SK-N-SH treated with all-trans-retinoic acid at 6 μM for 48 hours (cell line): ENCODE measurements at regions not wholly inside any gene's neighbourhood (a gene's known extent, or its start where the extent isn't known, plus 50 kb on each side); places are given as distances from the start of the nearest gene placed in this dataset.

Experiments
- ATAC-seq: fragments of 200-7000 bp; cut with Tn5 transposase; 3 replicates; pipeline ENCODE4 v1.9.1; 2020; ENCODE audit warnings: mild to moderate bottlenecking, moderate library complexity
- ARNTL ChIP-seq: fragments of 450-650 bp; formaldehyde crosslinking; IDR thresholded peaks from 2 replicates; pipeline ENCODE4 v1.5.0; 2020; ENCODE audit warnings: low read depth, mild to moderate bottlenecking, moderate library complexity, borderline replicate concordance
- BACH2 ChIP-seq: fragments of 250-450 bp; sonication (Bioruptor Pico); IDR thresholded peaks from 2 replicates; pipeline ENCODE4 v1.9.0; 2021; ENCODE audit warnings: mild to moderate bottlenecking, borderline replicate concordance
- CREB5 ChIP-seq: fragments of 250-450 bp; sonication (Bioruptor Pico); IDR thresholded peaks from 2 replicates; pipeline ENCODE4 v1.5.1; 2020; ENCODE audit warnings: low read depth, mild to moderate bottlenecking, moderate library complexity
- CSDC2 ChIP-seq: fragments of 250-450 bp; sonication (Bioruptor Pico); IDR thresholded peaks from 2 replicates; pipeline ENCODE4 v1.5.0; 2020; ENCODE audit warnings: mild to moderate bottlenecking, moderate library complexity
- ESRRG ChIP-seq: fragments of 250-450 bp; sonication (Bioruptor Pico); IDR thresholded peaks from 2 replicates; pipeline ENCODE4 v1.6.1; 2021; ENCODE audit warnings: mild to moderate bottlenecking
- GLIS3 ChIP-seq: fragments of 250-450 bp; sonication (Bioruptor Pico); IDR thresholded peaks from 2 replicates; pipeline ENCODE4 v1.5.0; 2020; ENCODE audit warnings: mild to moderate bottlenecking, moderate library complexity
- ISL1 ChIP-seq: fragments of 250-450 bp; sonication (Bioruptor Pico); IDR thresholded peaks from 2 replicates; pipeline ENCODE4 v2.1.2; 2022; ENCODE audit warnings: mild to moderate bottlenecking, moderate library complexity
- PPARA ChIP-seq: fragments of 250-450 bp; sonication (Bioruptor Pico); IDR thresholded peaks from 2 replicates; pipeline ENCODE4 v1.5.0; 2020; ENCODE audit warnings: mild to moderate bottlenecking, borderline replicate concordance
- RARB ChIP-seq: fragments of 250-450 bp; sonication (Bioruptor Pico); IDR thresholded peaks from 2 replicates; pipeline ENCODE4 v1.8.0; 2021; ENCODE audit warnings: mild to moderate bottlenecking, moderate library complexity
- SNAI2 ChIP-seq: fragments of 250-450 bp; sonication (Bioruptor Pico); IDR thresholded peaks from 2 replicates; pipeline ENCODE4 v1.5.0; 2020; ENCODE audit warnings: mild to moderate bottlenecking, moderate library complexity
- TCF4 ChIP-seq: fragments of 250-450 bp; sonication (Bioruptor Pico); IDR thresholded peaks from 2 replicates; pipeline ENCODE4 v1.8.0; 2021; ENCODE audit warnings: mild to moderate bottlenecking, moderate library complexity, borderline replicate concordance
- TOX ChIP-seq: fragments of 250-450 bp; sonication (Bioruptor Pico); IDR thresholded peaks from 2 replicates; pipeline ENCODE4 v1.8.0; 2021; ENCODE audit warnings: mild to moderate bottlenecking, moderate library complexity, borderline replicate concordance
- ZC3H10 ChIP-seq: fragments of 250-450 bp; sonication (Bioruptor Pico); IDR thresholded peaks from 2 replicates; pipeline ENCODE4 v1.5.1; 2021; ENCODE audit warnings: mild to moderate bottlenecking, moderate library complexity
- ZFP3 ChIP-seq: fragments of 250-450 bp; sonication (Bioruptor Pico); IDR thresholded peaks from 2 replicates; pipeline ENCODE4 v1.5.0; 2020; ENCODE audit warnings: mild to moderate bottlenecking, moderate library complexity
- ZFP30 ChIP-seq: fragments of 450-650 bp; formaldehyde crosslinking; IDR thresholded peaks from 2 replicates; pipeline ENCODE4 v1.5.0; 2022; ENCODE audit warnings: mild to moderate bottlenecking, moderate library complexity
- ZNF565 ChIP-seq: fragments of 450-650 bp; formaldehyde crosslinking; conservative IDR thresholded peaks from 2 replicates; pipeline ENCODE4 v1.5.0; 2020; ENCODE audit warnings: low read depth, mild to moderate bottlenecking, moderate library complexity
- ZNF70 ChIP-seq: fragments of 450-650 bp; formaldehyde crosslinking; IDR thresholded peaks from 2 replicates; pipeline ENCODE4 v1.5.0; 2020; ENCODE audit warnings: mild to moderate bottlenecking, moderate library complexity
- ZNF8 ChIP-seq: fragments of 450-650 bp; formaldehyde crosslinking; IDR thresholded peaks from 2 replicates; pipeline ENCODE4 v1.5.0; 2020; ENCODE audit warnings: mild to moderate bottlenecking, moderate library complexity
- TF ChIP-seq, protein P1 (sequence below): fragments of 250-450 bp; sonication (Bioruptor Pico); IDR thresholded peaks from 2 replicates; pipeline ENCODE4 v1.8.0; 2020; ENCODE audit warnings: mild to moderate bottlenecking, moderate library complexity, borderline replicate concordance
- TF ChIP-seq, protein P2 (sequence below): fragments of 250-450 bp; sonication (Bioruptor Pico); IDR thresholded peaks from 2 replicates; pipeline ENCODE4 v1.5.1; 2021; ENCODE audit warnings: mild to moderate bottlenecking, moderate library complexity
- TF ChIP-seq, protein P3 (sequence below): fragments of 250-450 bp; sonication (Bioruptor Pico); IDR thresholded peaks from 2 replicates; pipeline ENCODE4 v1.5.0; 2020; ENCODE audit warnings: mild to moderate bottlenecking, moderate library complexity

- no peak for TF ChIP-seq ZFP30 (CRISPR knock-in tag)
- ATAC-seq, result no peak
Observed at GRCh38 chr10:45520476-45520875, 146.5 kb downstream of the ALOX5 start.

- TF ChIP-seq CSDC2 (no peak), PPARA (CRISPR knock-in tag) (no peak), ZC3H10 (CRISPR knock-in tag) (no peak), GLIS3 (no peak), CREB5 (CRISPR knock-in tag) (no peak), ZNF565 (CRISPR knock-in tag) (no peak), BACH2 (CRISPR knock-in tag) (no peak), TOX (CRISPR knock-in tag) (no peak), ISL1 (CRISPR knock-in tag) (no peak), ZFP3 (CRISPR knock-in tag) (no peak), SNAI2 (no peak), TCF4 (no peak), RARB (CRISPR knock-in tag) (no peak), ZFP30 (CRISPR knock-in tag) (no peak)
- TF ChIP-seq, protein P1, sequence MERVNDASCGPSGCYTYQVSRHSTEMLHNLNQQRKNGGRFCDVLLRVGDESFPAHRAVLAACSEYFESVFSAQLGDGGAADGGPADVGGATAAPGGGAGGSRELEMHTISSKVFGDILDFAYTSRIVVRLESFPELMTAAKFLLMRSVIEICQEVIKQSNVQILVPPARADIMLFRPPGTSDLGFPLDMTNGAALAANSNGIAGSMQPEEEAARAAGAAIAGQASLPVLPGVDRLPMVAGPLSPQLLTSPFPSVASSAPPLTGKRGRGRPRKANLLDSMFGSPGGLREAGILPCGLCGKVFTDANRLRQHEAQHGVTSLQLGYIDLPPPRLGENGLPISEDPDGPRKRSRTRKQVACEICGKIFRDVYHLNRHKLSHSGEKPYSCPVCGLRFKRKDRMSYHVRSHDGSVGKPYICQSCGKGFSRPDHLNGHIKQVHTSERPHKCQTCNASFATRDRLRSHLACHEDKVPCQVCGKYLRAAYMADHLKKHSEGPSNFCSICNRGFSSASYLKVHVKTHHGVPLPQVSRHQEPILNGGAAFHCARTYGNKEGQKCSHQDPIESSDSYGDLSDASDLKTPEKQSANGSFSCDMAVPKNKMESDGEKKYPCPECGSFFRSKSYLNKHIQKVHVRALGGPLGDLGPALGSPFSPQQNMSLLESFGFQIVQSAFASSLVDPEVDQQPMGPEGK (CRISPR knock-in tag), result no peak
- TF ChIP-seq, protein P2, sequence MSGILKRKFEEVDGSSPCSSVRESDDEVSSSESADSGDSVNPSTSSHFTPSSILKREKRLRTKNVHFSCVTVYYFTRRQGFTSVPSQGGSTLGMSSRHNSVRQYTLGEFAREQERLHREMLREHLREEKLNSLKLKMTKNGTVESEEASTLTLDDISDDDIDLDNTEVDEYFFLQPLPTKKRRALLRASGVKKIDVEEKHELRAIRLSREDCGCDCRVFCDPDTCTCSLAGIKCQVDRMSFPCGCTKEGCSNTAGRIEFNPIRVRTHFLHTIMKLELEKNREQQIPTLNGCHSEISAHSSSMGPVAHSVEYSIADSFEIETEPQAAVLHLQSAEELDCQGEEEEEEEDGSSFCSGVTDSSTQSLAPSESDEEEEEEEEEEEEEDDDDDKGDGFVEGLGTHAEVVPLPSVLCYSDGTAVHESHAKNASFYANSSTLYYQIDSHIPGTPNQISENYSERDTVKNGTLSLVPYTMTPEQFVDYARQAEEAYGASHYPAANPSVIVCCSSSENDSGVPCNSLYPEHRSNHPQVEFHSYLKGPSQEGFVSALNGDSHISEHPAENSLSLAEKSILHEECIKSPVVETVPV (CRISPR knock-in tag), result no peak
- TF ChIP-seq, all 23 proteins: peak for 0
- no peak for ATAC-seq
Observed at GRCh38 chr10:45518741-45519140, 144.7 kb downstream of the ALOX5 start.

DNA sequence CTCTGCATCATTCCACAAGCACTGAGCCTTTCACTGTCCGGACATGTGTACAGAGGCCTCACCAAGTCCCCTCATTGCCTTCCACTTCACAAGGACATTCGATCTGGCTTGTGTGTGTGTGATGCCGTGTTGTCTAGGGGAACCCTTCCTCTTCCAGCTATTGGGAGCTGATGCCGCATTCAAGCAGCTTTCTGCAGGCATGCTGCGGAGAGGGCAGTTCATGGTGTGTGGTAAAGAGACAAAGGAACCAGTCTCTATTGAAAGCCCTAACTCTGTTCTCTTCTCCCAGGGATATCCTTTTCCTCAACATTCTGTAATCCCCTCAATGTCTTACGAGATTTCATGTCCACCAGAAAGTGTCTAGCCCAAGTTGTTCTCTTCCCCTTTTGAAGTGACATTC lies 141.6 kb downstream of the ALOX5 start:
- no peak for TF ChIP-seq ISL1 (CRISPR knock-in tag)
- TF ChIP-seq ZNF70 (CRISPR knock-in tag), result no peak
- TF ChIP-seq, protein P3, sequence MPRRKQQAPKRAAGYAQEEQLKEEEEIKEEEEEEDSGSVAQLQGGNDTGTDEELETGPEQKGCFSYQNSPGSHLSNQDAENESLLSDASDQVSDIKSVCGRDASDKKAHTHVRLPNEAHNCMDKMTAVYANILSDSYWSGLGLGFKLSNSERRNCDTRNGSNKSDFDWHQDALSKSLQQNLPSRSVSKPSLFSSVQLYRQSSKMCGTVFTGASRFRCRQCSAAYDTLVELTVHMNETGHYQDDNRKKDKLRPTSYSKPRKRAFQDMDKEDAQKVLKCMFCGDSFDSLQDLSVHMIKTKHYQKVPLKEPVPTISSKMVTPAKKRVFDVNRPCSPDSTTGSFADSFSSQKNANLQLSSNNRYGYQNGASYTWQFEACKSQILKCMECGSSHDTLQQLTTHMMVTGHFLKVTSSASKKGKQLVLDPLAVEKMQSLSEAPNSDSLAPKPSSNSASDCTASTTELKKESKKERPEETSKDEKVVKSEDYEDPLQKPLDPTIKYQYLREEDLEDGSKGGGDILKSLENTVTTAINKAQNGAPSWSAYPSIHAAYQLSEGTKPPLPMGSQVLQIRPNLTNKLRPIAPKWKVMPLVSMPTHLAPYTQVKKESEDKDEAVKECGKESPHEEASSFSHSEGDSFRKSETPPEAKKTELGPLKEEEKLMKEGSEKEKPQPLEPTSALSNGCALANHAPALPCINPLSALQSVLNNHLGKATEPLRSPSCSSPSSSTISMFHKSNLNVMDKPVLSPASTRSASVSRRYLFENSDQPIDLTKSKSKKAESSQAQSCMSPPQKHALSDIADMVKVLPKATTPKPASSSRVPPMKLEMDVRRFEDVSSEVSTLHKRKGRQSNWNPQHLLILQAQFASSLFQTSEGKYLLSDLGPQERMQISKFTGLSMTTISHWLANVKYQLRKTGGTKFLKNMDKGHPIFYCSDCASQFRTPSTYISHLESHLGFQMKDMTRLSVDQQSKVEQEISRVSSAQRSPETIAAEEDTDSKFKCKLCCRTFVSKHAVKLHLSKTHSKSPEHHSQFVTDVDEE, result no peak
- TF ChIP-seq PPARA (CRISPR knock-in tag), result no peak
- TF ChIP-seq CREB5 (CRISPR knock-in tag), result no peak
- no peak for TF ChIP-seq GLIS3
- TF ChIP-seq ZC3H10 (CRISPR knock-in tag), result no peak
- no peak for TF ChIP-seq BACH2 (CRISPR knock-in tag)
- TF ChIP-seq TCF4, result no peak
- TF ChIP-seq ZNF565 (CRISPR knock-in tag), result no peak
- TF ChIP-seq ZNF8 (CRISPR knock-in tag), result no peak
- no peak for TF ChIP-seq ESRRG (CRISPR knock-in tag)
- TF ChIP-seq ARNTL (CRISPR knock-in tag), result no peak
- TF ChIP-seq, protein P2 (CRISPR knock-in tag), result no peak
- no peak for ATAC-seq
